Fibroblast of skin of left biceps (primary cell): ENCODE measurements at regions not wholly inside any gene's neighbourhood (a gene's known extent, or its start where the extent isn't known, plus 50 kb on each side); places are given as distances from the start of the nearest gene placed in this dataset.
A peak's percentile ranks its signal among the peaks of the same experiment; 100 is the strongest.

ENCODE experiments used
- DNase-seq, 2 experiments: peaks; one replicate each; pipeline ENCODE4 v3.0.0-alpha.2; 2013; ENCODE audit warnings: low read depth in 2 of 2

DNA sequence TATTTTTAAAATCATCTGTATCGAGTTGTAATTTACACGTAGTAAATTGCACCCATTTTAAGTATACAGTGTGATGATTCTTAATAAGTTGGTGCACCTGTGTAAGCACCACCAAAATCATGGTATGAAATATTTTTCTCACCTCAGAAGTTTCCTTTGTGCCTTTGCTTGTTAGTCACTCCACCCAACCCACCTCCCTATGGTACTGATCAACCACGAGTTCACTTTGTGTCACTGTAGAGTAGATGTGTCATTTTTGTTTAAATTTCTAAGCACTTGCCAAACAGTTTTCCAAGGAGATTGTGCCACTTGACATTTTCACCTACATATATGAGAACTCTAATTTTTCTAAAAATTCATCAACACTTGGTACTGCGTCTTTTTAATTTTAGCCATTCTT lies 806.5 kb downstream of the TLR4 start:
- no peak for DNase-seq

- no peak for DNase-seq
Measured at GRCh38 chr9:118515947-118516346, 811.7 kb downstream of the TLR4 start.

- no peak for DNase-seq
Measured at GRCh38 chr9:118521261-118521660, 817.1 kb downstream of the TLR4 start.

- DNase-seq: peak; percentile 1 to 5
Measured at GRCh38 chr9:118522093-118523028, 818.2 kb downstream of the TLR4 start.

DNA sequence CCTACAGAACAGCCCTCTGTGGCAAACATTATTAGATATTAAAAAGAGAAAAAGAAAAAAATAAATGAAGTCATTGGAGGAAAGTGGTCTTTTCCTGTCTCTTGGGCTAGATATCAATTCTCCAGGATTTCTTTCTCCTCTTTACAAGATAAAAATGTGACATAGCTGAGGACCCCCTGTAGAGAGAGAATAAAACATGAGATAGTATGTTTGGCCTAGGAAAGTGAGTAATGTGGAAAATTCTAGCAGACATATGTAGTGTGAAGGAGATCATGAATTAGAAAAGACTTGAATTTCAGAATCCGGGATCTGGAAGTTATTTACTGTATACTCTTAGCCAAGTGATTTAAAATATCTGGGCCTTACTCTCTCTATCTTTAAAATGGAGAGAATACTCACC lies 823.1 kb downstream of the TLR4 start:
- DNase-seq: no peak

DNA sequence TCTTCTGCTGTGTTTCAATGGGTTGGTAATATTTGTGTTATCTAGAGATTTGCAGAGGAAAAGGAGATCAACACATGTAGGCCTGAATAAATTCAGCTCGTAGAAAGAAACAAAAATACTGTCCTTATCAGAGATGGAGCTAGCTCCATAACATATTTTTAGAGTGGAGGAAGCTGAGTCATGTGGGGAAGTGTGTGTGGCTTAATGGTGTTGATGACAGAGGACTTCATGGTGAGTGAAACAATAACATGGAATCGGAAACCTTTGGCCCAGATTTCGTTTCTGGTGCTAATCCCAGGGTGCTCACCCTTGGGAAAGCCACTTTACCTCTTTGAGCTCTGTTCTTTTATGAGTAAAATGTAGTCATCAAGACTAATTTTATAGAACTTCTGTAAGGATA lies 825.0 kb downstream of the TLR4 start:
- no peak for DNase-seq

GRCh38 chr9:118529624-118530214 lies 825.5 kb downstream of the TLR4 start:
- DNase-seq: no peak

GRCh38 chr9:118532592-118532991 lies 828.4 kb downstream of the TLR4 start:
- DNase-seq: no peak

GRCh38 chr9:118533101-118533500 lies 828.9 kb downstream of the TLR4 start:
- DNase-seq: no peak

DNA sequence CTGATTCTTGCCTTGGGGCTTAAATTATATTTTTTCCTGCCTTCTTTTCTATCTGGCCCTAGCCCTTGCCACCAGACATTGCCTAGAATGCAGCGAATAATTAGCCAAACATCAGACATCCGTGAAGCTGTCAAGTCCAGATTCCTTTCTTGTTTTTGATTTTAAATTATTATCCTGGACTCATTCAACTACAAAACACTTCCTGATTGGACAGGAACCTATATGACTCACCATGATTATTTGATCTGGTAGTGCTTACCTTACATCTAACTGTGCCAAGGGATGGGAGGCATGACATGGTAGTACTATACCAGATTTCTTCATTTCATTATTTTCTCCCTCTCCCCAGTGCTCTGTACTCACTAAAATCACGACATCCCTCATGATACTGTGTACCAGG lies 829.6 kb downstream of the TLR4 start:
- no peak for DNase-seq

DNA sequence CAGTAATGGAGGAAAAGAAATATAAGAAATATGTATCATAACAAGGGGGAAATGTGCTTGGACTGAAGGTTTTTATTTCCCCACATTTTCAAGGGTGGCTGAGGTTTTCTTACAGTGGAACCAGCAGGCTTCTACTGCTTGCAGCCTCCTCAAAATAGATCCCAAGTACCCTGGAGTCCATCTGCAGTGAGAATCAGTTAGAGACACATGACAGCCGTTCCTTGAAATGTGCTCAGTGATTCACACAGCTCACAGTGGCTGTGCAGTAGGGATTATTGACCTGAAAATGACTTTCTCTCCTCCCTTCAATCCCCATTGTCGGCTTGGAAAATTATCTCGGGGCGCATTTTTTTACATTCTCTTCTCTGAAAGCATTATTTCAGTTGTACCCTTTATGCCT lies 832.0 kb downstream of the TLR4 start:
- no peak for DNase-seq

DNA sequence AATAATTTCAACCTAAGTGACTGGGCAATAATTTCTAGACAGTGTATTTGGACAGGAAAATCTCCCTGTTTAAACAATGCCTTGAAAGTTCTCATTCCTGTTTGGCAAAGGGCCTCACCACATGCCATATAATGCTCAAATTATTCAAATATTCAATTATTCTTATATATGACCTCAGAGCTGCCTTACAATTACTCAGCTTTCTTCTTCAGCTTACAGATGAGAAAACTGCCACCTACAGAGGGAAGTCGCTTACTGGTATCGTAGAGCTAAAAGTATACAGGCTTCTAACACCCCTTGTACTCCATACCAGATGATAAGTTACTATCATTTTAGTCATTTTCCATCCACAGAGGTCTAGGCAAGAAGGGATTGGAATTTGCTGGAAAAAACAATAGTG lies 830.3 kb downstream of the BRINP1 start:
- DNase-seq: no peak

DNA sequence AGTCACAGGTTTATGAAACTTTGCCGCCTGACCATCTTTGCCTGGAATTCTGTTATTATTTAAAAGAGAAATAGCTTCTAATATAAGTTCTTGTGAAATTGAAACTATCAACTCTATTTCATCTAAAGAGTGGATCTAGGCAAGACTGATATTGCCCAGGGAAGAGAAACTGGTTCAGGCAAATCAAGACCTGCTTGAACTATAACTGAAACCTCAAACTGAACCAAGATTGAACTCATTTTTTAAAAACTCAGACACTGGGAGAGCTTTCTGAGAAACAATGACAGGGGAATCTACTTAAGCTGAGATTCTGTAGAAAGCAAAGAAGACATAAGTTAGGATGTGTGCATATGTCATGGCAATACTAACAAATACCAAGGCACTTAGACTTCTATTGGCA lies 815.8 kb downstream of the BRINP1 start:
- DNase-seq: no peak

- no peak for DNase-seq
Measured at GRCh38 chr9:118554987-118555386, 814.2 kb downstream of the BRINP1 start.

DNA sequence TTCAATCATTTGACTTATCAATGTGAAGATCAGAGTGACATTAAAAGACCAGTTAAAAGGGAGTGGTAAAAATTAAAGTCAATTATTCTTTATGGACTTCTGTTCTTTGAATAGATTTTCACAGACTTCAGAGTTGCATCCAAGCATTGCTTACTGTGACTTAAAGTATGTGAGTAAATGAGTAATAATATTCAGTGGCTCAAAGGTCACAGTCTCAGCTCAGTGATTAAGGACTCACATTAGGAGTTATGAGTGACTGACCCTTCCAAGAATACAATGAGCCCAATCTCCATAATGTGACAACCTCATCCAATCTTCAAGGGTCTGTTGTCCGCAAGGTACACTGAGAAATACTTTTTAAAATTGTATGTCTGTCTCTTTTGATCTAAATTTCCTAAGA lies 811.2 kb downstream of the BRINP1 start:
- no peak for DNase-seq

DNA sequence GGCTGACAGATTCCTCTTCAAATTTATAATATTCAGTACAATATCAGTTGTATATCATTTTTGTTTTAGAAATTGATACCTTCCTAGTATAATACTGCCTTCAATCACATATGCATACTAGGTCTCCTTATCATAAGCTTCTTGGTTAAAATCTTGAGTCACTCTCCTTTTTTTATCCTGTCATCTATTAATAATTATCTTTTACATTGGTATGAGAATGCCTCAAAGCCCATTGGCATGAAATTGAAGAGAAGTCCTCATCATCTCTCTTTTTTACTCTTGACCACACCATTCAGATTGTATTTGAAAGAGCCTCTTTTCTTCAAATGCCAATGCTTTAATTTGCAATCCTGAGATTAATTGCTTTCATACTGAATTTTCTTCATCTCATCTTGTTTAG lies 810.3 kb downstream of the BRINP1 start:
- no peak for DNase-seq

DNA sequence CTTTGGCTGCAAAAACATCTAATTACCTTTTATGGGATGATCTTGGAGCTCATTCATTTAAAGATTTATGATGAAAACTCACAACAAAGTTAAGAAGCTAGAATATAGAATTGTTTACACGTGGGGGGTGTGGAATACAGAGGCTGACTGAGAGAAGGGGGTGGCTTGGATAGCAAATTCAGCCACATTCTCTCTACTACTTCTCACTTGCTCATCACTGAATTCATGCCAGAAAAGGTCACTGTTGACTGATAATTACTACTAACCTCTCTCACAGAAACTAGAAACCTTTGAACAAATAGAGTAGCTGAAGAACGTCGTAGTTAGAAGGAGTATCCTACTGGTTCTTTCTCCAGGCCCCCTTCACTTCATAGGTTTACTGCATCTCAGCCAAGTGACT lies 808.2 kb downstream of the BRINP1 start:
- no peak for DNase-seq

DNA sequence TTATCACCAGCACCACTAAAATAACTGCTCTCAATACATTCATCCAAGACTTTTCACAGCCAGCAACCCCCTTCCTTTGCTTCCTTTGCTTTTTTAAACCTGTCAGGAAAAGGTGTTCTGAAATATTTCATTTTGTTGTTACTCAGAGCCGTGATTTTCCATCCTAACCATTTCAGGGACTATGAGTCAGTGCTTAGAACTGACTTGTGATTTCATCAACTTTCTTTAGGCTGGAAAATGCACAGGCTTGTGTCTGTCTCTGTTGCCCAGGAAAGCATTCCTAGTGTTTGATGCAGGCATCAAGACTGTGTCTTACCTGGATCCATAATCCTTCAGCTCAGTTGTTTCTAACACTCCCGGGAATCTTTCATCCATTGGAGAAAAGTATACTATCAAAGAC lies 805.6 kb downstream of the BRINP1 start:
- no peak for DNase-seq

GRCh38 chr9:118567861-118568260 lies 801.4 kb downstream of the BRINP1 start:
- no peak for DNase-seq

DNA sequence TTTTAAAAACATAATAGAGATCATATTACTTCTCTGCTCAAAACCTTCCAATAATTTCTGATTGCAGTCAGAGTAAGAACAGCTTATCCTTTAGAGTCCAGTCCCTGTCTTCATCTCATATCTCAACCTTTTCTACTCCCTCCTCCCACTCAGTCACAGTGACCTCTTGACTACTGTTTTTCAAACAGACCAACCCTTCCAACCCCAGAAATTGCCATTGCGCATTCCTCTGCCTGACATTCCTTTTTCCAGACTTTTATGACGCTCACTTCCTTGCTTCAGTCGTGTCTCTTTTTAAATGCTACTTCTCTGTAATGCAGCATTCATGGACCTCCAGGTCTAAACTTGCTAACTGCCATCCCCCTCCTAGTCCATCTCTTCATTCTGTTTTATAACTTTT lies 800.5 kb downstream of the BRINP1 start:
- no peak for DNase-seq

GRCh38 chr9:118569148-118569547 lies 800.1 kb downstream of the BRINP1 start:
- no peak for DNase-seq

DNA sequence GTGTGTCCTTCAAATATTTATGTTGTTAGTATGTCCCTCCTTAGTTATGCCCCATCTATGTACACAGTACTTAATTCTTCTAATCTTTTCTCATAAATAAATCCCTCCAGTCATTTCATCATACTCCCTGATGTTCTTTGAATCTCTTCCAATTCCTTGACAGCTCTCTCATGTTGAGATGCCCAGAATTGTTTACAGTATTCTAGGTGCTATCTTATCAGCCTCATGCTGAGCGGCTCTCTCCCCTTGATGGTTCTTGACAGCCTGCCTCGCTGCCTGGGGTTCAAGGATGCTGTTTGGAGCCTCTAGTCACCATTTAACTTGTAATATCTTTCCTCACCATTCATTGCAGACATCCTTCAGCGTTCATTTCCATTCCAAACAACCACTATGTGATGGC lies 799.2 kb downstream of the BRINP1 start:
- no peak for DNase-seq

- DNase-seq: no peak
Measured at GRCh38 chr9:118575341-118576070, 793.7 kb downstream of the BRINP1 start.
